Pancreas (tissue), 10 donors: ENCODE measurements at regions not wholly inside any gene's neighbourhood (a gene's known extent, or its start where the extent isn't known, plus 50 kb on each side); places are given as distances from the start of the nearest gene placed in this dataset.

ENCODE experiments used
- ATAC-seq, 4 donors: fragments of 200-7000 bp; cut with Tn5 transposase; one replicate each; pipeline versions ENCODE4 v1.8.0 to v1.9.1; 2020; ENCODE audit warnings: mild to moderate bottlenecking in 4 of 4, moderate library complexity in 4 of 4
- DNase-seq, 6 donors: peaks; one replicate each; pipeline ENCODE4 v3.0.0-alpha.2; 2020
- FAIRE-seq: peaks from 2 replicates; lab custom pipeline; 2012; peaks lifted over from hg19 to GRCh38; lab: Jason Lieb, UNC
- H3K27ac ChIP-seq, 4 donors: fragments of 200-600 bp; sonication (generic); 1 replicate in 3 of 4; 2 replicates in 1 of 4; pipeline versions ENCODE4 v1.5.0 to v1.8.0; 2020
- H3K27me3 ChIP-seq, 4 donors: fragments of 200-600 bp; one replicate each; pipeline ENCODE4 v1.8.0; 2021
- H3K36me3 ChIP-seq, 3 donors: fragments of 200-600 bp; sonication (generic) in 1 of 3; one replicate each; pipeline versions ENCODE4 v1.5.0 to v1.8.0; 2020 to 2021
- H3K4me1 ChIP-seq, 3 donors: fragments of 200-600 bp; one replicate each; pipeline ENCODE4 v1.8.0; 2021
- H3K4me3 ChIP-seq, 4 donors: fragments of 200-600 bp; sonication (generic) in 2 of 4; one replicate each; pipeline versions ENCODE4 v1.5.0 to v1.8.0; 2020 to 2021
- H3K9me3 ChIP-seq, 4 donors: fragments of 200-600 bp; one replicate each; pipeline ENCODE4 v1.8.0; 2021
- WGBS, 2 donors: extraction: QIAGEN DNeasy Blood & Tissue Kit; methylation state at CpG; one replicate each; pipeline ENCODE4 v1.1.7; 2013; 5-methylcytosine and 5-hydroxymethylcytosine counted together
- intact Hi-C, 3 donors: fragments of 100-400 bp; cut with DNase I; formaldehyde crosslinking; loops; one replicate each; pipeline versions ENCODE4 v1.11.1 to v1.14.2; 2022
- TF ChIP-seq, protein P1 (sequence below), 4 donors: fragments of 200-600 bp; sonication (generic) in 3 of 4; IDR thresholded peaks; one replicate each; pipeline versions ENCODE4 v1.5.0 to v1.8.0; 2021; ENCODE audit warnings: antibody characterized with exemption in 4 of 4
- donor health status: healthy with polysubstance abuse.
- donor health status: DM: no; HTN: no; CAD: no; lungs with moderate emphysema.
- donor health status: DM: no; HTN: no; CAD: no.
- donor health status: control.
- donor health status: control.
- donor health status: Bipolar disorder and iron deficiency.
- donor health status: DM: yes; HTN: yes; CAD: no.
- donor health status: DM: no; HTN: no; CAD: no.
- donor health status: DM: no; HTN: no; CAD: no.
- donor health status: DM: yes; HTN: yes; CAD: no.

DNA sequence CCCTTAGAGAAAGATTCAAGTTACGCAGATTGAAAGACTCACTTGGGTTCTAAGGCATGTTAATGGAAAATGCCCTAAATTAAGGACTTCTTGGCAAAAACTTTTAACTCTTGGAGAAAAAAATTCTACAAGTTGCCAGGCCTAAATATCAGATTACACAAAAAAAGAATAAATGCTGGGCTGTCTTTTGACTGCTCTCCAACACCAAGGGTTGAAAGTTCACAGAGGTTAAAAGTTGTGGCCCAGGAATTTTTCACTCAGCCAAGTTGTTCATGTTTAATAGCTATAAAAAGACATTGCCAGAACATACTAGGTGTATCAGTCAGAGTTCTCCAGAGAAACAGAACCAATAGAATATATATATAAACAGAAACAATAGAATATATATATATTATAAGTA, 204.3 kb upstream of the ADRA1D start:
- Histone ChIP-seq H3K9me3 (no peaks in the 10 kb centered on the region), H3K36me3 (no peaks in the 10 kb centered on the region), H3K4me3 (no peak overlapping the region), H3K27me3 (no peaks in the 10 kb centered on the region), H3K27ac (no peak overlapping the region), H3K4me1 (no peaks in the 10 kb centered on the region)
- ATAC-seq, result no peak
- FAIRE-seq, result no peak
- 93 to 95% methylated on average over 1 of the region's 1 CpG for WGBS, 2 donors
- DNase-seq, result no peak
- TF ChIP-seq, protein P1, sequence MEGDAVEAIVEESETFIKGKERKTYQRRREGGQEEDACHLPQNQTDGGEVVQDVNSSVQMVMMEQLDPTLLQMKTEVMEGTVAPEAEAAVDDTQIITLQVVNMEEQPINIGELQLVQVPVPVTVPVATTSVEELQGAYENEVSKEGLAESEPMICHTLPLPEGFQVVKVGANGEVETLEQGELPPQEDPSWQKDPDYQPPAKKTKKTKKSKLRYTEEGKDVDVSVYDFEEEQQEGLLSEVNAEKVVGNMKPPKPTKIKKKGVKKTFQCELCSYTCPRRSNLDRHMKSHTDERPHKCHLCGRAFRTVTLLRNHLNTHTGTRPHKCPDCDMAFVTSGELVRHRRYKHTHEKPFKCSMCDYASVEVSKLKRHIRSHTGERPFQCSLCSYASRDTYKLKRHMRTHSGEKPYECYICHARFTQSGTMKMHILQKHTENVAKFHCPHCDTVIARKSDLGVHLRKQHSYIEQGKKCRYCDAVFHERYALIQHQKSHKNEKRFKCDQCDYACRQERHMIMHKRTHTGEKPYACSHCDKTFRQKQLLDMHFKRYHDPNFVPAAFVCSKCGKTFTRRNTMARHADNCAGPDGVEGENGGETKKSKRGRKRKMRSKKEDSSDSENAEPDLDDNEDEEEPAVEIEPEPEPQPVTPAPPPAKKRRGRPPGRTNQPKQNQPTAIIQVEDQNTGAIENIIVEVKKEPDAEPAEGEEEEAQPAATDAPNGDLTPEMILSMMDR (IDR thresholded peaks at IDR 0.05), result no peak
- intact Hi-C loops, result no loop called here

DNA sequence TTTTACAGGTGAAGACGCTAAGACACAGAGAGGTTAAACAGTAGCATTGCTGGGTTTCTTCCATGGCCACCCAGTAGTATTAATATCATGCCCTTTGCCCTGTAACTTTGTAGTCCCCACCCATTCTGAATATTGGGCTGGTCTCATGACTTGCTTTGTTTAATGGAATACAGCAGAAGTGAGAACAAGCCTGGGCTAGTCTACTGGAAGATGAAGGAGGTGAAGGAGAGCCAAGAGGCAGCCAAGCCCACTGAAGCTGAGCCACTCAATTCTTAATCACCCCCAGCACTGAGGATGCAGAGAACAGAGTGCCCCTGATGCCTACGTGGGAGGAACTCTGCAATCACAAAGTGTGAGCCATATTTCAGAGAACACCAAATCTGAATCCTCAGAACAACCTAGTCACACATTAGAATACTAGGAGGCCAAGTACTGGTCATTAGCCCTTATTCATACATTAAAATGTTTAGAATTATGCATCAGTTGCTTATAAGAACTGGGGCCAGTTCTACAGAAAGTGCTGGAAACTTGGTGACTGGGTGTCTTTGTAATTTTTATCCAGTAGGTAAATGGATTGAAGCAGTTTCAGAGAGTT, 202.5 kb upstream of the ADRA1D start:
- no peak for FAIRE-seq
- ATAC-seq, result no peak
- 61 to 73% methylated on average over 2 of the region's 2 CpGs for WGBS, 2 donors
- no peaks in the 10 kb centered on the region for H3K9me3 ChIP-seq
- no peaks in the 10 kb centered on the region for H3K36me3 ChIP-seq
- no peak for DNase-seq
- intact Hi-C loops, result no loop called here
- H3K4me3 ChIP-seq, result no peak overlapping the region
- H3K4me1 ChIP-seq, result no peaks in the 10 kb centered on the region
- TF ChIP-seq, protein P1 (IDR thresholded peaks at IDR 0.05), result no peak
- H3K27ac ChIP-seq, result no peak overlapping the region
- H3K27me3 ChIP-seq, result no peaks in the 10 kb centered on the region

DNA sequence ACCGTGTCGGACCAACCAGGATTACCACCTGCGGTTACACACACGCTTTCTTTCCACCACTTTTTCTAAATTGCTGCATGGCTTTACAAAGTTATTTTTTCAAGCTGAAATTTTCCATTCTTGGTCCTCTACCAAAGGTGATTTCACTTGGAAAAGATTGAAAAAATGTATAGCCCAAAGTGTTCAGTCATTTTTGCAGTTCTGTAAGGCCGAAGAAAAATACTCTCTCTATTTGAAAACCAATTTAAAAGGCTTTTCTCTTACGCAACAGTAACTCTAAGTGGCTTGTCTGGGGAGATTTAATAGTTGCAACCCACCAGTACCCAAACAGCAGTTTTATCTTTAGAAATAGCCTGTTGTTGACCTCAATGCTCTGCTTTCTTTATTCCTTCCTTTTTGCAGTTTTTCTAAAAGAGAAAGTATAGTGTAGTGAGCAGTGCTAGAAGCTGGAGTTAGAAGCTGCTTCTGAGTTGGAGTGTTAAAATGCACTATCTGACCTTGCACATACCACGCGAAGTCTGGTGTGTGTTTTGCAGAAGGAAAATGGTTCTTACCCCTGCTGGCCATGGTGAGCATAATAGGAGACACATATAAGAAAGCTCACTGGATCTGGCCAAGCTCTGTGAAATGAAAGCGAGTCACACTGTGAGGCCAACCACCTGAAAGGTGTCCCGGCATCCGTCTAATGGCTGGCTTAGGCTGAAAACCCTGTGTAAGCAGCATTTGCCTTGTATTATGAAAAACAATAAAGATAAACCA, 201.0 kb upstream of the ADRA1D start:
- no peak for DNase-seq
- TF ChIP-seq, protein P1 (IDR thresholded peaks at IDR 0.05), result no peak
- peak in 1 of 4 donors; percentile 29 for ATAC-seq
- Histone ChIP-seq H3K36me3 (no peaks in the 10 kb centered on the region), H3K27ac (no peak overlapping the region), H3K9me3 (no peaks in the 10 kb centered on the region), H3K27me3 (no peaks in the 10 kb centered on the region), H3K4me3 (no peak overlapping the region), H3K4me1 (no peaks in the 10 kb centered on the region)
- intact Hi-C loops, result no loop called here
- WGBS, 2 donors, result 68 to 69% methylated on average over 11 of the region's 11 CpGs
- no peak for FAIRE-seq

DNA sequence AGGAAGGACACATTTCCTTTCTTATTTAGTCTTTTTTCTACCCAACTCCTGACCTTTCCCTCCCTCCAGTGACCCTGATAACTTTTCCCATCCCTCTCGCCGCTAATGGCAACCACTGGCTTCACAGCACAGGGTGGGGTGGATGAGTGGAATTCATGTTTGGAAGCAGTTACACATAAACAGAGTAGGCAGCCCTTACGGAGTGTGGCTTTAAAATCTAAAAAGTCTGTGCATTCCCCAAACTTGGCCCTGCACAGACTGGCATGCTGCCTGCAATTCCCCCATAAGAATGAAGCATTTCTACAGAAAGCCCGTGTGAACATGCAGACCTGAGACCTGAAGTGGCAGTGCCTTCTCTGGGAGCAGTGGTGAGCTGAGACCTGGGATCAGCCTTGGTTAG, 196.7 kb upstream of the ADRA1D start:
- FAIRE-seq (no peak), DNase-seq (no peak), ATAC-seq (no peak)
- 26 to 50% methylated on average over 4 of the region's 4 CpGs for WGBS, 2 donors
- Histone ChIP-seq H3K36me3 (no peaks in the 10 kb centered on the region), H3K4me1 (no peaks in the 10 kb centered on the region), H3K9me3 (no peaks in the 10 kb centered on the region), H3K27ac (no peak overlapping the region), H3K4me3 (no peak overlapping the region), H3K27me3 (no peaks in the 10 kb centered on the region)
- intact Hi-C loops, result no loop called here
- TF ChIP-seq, protein P1 (IDR thresholded peaks at IDR 0.05), result no peak

DNA sequence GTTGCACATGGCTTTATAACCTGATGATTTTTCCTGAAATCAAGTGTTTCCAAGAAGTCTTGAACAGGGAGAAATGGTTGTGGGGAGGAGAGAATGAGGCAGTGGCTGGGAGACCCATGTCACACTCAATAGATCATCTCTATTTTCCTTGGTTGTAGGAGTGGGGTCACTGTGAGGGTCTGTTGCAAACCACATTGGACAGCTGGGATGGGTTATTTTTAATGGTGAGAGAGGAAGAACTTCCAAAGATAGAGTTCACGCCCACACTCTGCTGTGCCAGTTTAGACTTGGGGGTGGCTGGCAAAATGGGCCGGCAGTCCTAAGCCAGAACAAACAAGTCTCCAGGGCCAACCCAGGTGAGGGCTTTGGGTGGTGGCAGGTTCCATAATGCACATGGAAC, 196.2 kb upstream of the ADRA1D start:
- Histone ChIP-seq H3K4me1 (no peaks in the 10 kb centered on the region), H3K27me3 (no peaks in the 10 kb centered on the region), H3K9me3 (no peaks in the 10 kb centered on the region), H3K4me3 (no peak overlapping the region), H3K36me3 (no peaks in the 10 kb centered on the region), H3K27ac (no peak overlapping the region)
- ATAC-seq, result no peak
- WGBS, 2 donors, result 57 to 70% methylated on average over 2 of the region's 2 CpGs
- DNase-seq, result no peak
- TF ChIP-seq, protein P1 (IDR thresholded peaks at IDR 0.05), result no peak
- no peak for FAIRE-seq
- intact Hi-C loops, result no loop called here
